ENCODE measurements at regions not wholly inside any gene's neighbourhood (a gene's known extent, or its start where the extent isn't known, plus 50 kb on each side); places are given as distances from the start of the nearest gene placed in this dataset.

- no peak overlapping the region for H3K27ac ChIP-seq
- TF ChIP-seq ZFX (IDR thresholded peaks at IDR 0.05; ENCODE audit: borderline replicate concordance) (no peak), CTCF (IDR thresholded peaks at IDR 0.05) (no peak)
Measured at GRCh38 chr18:24990671-24991134, 361.3 kb downstream of the ZNF521 start.

DNA sequence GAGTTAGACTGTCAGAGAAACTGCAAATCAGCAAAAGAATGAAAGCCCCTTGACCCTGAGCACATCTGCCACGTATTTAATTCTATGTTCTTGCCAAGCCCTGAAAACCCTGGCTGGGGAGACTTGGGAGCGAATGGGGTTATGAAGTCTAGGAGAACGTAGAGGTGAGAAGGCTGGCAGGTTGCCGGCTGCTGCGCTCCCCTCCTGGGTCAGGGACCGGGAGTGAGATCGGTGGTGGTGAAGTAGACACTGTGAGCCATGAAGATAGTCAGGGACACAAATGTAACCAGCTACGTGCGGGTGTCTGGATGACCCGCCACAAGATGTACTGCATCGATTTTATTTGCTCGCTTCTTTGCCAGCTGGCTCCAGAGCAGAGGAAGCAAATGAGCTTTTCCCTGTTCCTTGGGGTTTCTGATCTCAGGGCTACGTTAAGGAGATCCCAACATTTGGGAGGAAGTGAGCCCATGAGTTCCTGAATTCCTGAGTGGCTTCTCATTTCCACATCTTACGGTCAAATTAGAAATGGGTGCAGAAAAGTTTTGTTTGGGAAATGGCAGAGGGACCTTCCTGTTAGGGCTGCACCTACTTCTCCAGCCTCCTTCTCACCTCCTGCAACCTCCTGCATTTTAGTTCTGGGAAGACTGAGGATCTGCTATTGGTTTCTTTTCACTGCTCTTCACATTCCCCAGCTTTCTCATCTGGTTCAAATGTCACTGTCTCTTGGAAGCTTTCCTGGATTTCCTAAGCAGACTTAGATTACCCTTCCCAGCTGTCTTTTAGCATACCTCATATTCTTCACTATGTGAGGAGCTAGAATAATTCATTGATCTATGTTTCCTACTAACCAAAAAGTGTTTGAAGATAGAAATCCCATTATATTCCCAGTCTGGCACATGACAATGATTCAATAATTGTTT is 360.6 kb downstream of the ZNF521 start:
- no peak overlapping the region for H3K27ac ChIP-seq
- no peak for TF ChIP-seq ZFX (IDR thresholded peaks at IDR 0.05; ENCODE audit: borderline replicate concordance)
- no peak for TF ChIP-seq CTCF (IDR thresholded peaks at IDR 0.05)

DNA sequence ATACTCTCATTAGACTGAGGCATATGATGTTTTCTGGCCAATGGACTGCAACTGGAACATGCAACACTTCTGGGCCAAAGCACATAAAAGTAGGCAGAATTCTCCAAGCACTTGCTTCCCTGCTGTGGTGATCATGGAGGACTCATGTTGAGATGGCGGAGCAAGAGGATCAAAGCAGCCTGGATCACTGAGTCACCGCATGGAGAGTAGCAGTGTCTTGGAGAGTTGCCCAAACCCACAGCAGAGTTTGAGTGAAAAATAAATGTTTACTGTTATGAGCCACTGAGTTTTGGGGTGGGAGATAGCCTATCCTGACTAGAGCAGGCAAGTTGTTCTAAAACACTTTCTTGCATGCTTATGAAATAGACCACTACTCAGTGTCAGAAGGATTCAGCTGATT is 359.5 kb downstream of the ZNF521 start:
- TF ChIP-seq ZFX (IDR thresholded peaks at IDR 0.05; ENCODE audit: borderline replicate concordance), result no peak
- no peak for TF ChIP-seq CTCF (IDR thresholded peaks at IDR 0.05)
- no peak overlapping the region for H3K27ac ChIP-seq

- TF ChIP-seq ZFX (IDR thresholded peaks at IDR 0.05; ENCODE audit: borderline replicate concordance) (no peak), CTCF (IDR thresholded peaks at IDR 0.05) (no peak)
- no peak overlapping the region for H3K27ac ChIP-seq
Measured at GRCh38 chr18:24993628-24994027, 358.3 kb downstream of the ZNF521 start.

GRCh38 chr18:24995056-24995455 is 356.9 kb downstream of the ZNF521 start:
- H3K27ac ChIP-seq, result no peak overlapping the region
- TF ChIP-seq CTCF (IDR thresholded peaks at IDR 0.05) (no peak), ZFX (IDR thresholded peaks at IDR 0.05; ENCODE audit: borderline replicate concordance) (no peak)

DNA sequence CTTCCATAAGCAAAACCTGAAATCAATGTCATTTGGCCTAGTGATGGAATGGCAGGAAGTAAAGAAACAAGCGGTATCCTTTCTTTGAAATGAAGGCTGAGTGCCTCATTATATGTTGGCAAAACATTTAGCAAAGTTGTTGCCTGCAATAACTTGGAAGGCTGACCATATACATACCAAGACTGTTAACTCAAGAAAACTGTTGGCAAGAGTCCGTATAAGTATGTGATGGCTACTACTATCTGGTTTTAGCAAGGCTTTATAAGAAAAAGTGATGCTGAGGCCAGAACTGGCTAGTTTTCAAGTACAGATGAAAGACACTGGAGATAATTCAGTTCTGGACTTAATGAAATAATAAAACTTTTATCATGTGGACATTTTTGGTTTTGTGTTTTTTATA is 356.2 kb downstream of the ZNF521 start:
- H3K27ac ChIP-seq, result no peak overlapping the region
- TF ChIP-seq ZFX (IDR thresholded peaks at IDR 0.05; ENCODE audit: borderline replicate concordance) (no peak), CTCF (IDR thresholded peaks at IDR 0.05) (no peak)

DNA sequence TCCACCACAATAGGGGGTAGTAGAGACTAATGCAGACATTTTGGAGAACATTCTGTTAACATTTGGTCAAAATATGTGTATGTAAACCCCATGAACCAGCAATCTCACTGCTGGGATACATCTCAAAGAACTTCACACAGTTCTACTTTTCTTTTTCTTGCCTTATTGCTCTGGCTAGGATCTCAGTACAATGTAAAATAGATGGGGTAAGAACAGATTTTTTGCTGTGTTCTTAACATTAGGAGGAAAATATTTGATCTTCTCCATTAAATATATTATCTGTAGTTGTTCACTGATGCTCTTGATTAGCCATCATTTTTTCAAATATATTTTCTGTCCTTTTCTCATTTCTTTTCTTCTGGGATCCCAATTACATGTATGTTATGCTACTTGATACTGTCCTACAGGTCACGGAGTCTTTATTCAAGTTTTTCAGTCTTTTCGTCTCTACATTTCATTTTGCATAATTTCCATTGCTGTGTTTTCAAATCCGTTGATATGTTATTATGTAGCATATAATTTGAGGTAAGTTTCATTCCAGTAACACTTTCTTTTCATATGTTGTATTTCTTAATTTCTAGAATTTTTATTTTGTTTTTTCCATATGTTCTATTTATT is 352.2 kb downstream of the ZNF521 start:
- TF ChIP-seq CTCF (IDR thresholded peaks at IDR 0.05), result no peak
- TF ChIP-seq ZFX (IDR thresholded peaks at IDR 0.05; ENCODE audit: borderline replicate concordance), result no peak
- no peak overlapping the region for H3K27ac ChIP-seq

All from 22Rv1 (cell line).